GM13976 (cell line): ENCODE measurements at regions not wholly inside any gene's neighbourhood (a gene's known extent, or its start where the extent isn't known, plus 50 kb on each side); places are given as distances from the start of the nearest gene placed in this dataset.
A peak's percentile ranks its signal among the peaks of the same experiment; 100 is the strongest.

Experiments used
- DNase-seq: peaks from one replicate; pipeline ENCODE4 v3.0.0; 2012; ENCODE audit warnings: low spot score
- in situ Hi-C: fragments of 300-500 bp; cut with MboI; formaldehyde crosslinking; loops from one replicate; pipeline ENCODE4 v1.12.0; 2022; ENCODE audit warnings: low sequenced_read_pairs, mixed read lengths, inconsistent platforms; ENCODE audit not compliant: unreplicated experiment
- TF ChIP-seq, protein P1 (sequence below): IDR thresholded peaks from 2 replicates; pipeline ENCODE4 v1.5.1; 2012; ENCODE audit warnings: borderline replicate concordance, mild to moderate bottlenecking; ENCODE audit not compliant: insufficient read depth; ENCODE audit errors: extremely low read depth, missing control alignments, control extremely low read depth

- DNase-seq: no peak
- in situ Hi-C loops: no loop called here
- TF ChIP-seq, protein P1, sequence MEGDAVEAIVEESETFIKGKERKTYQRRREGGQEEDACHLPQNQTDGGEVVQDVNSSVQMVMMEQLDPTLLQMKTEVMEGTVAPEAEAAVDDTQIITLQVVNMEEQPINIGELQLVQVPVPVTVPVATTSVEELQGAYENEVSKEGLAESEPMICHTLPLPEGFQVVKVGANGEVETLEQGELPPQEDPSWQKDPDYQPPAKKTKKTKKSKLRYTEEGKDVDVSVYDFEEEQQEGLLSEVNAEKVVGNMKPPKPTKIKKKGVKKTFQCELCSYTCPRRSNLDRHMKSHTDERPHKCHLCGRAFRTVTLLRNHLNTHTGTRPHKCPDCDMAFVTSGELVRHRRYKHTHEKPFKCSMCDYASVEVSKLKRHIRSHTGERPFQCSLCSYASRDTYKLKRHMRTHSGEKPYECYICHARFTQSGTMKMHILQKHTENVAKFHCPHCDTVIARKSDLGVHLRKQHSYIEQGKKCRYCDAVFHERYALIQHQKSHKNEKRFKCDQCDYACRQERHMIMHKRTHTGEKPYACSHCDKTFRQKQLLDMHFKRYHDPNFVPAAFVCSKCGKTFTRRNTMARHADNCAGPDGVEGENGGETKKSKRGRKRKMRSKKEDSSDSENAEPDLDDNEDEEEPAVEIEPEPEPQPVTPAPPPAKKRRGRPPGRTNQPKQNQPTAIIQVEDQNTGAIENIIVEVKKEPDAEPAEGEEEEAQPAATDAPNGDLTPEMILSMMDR: no peak
These were observed 89.3 kb downstream of the DDIT4L start for GRCh38 chr4:100100985-100101384.

GRCh38 chr4:100099746-100100145 lies 90.5 kb downstream of the DDIT4L start:
- TF ChIP-seq, protein P1: no peak
- in situ Hi-C loops: no loop called here
- DNase-seq: no peak

DNA sequence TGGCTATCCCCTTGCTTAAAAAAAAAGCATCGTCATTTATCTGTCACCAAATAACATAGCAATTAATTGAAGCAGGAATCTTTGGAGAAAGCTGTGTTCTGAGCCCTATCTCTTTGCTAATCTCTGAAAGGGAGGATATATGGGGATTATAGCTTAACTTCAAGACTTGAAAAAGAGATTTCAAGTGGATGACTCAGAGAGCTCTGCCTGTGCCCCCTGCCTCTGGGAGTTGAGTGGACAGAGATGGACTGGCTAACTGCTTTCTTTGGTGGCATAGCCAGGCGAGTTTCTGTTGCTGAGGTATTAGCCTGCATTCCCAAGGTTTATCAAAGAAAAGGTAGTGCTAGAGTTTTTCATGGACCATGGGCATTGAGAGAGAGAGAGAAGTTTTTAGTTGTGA lies 91.6 kb downstream of the DDIT4L start:
- in situ Hi-C loops: no loop called here
- TF ChIP-seq, protein P1: no peak
- no peak for DNase-seq

DNA sequence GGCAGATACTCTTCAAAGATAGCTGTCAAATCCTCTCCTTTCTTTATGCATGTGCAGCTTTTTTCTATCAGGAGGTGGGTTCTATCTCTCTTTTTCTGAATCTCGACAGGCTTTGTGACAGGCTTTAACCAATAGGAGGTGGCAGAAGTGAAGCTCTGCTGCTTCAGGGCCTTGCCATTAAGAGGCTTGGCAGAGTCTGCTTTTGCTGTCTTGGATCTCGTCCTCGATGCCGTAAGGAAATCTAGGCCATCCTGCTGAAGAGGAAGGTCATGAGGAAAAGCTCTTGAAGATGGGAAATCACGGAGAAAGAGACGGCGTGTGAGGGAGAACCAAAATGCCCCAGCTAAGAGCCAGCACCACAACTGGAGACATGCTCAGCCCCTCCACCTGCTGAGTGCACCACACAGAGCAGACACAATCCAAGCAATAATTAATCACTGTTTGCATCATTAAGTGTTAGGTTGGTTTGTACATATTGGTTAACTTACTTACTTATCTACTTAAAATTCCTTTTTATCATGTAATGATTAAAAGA lies 92.2 kb downstream of the DDIT4L start:
- in situ Hi-C loops: no loop called here
- no peak for DNase-seq
- TF ChIP-seq, protein P1: no peak

DNA sequence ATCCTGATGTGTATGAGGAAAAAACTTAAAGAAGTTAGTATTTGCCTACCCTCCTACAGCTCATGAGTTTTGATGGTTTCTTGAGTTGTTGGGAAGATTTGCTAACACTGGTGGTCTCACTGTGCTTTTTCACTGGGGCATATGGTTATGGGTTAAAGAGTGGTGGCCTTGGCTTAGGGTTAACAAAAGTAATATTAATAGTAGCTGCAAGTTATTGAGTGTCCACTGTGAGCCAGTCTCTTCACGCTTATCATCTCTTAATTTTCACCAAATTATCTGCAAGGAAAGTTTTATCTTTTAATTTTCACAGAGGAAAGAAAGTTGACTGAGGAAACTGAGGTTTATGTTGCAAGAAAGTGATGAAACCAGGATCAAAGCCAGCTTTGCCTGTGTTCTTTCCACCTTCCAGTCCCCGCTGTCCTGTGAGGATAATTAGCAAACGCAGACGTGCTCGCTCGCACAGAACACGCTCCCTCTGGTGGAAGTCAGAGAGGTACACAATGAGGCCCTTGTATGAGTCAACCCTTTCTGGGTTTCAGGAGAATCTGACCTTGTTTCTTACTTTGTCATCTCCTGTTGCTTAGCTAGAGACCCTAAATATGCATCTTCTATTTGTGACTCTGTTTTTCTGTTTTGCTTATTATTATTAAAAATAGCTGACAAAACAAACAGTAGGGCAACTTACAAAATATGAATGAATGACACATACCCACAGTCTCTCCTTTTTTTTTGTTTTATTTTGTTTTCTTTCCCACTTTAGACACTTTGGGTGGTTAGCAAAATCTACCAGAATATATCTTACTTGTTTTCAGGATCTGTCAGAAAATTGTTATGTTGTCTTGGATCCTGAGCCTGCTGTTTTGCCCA lies 94.3 kb downstream of the DDIT4L start:
- in situ Hi-C loops: no loop called here
- DNase-seq: peak; percentile 39
- TF ChIP-seq, protein P1: peak; percentile 45

DNA sequence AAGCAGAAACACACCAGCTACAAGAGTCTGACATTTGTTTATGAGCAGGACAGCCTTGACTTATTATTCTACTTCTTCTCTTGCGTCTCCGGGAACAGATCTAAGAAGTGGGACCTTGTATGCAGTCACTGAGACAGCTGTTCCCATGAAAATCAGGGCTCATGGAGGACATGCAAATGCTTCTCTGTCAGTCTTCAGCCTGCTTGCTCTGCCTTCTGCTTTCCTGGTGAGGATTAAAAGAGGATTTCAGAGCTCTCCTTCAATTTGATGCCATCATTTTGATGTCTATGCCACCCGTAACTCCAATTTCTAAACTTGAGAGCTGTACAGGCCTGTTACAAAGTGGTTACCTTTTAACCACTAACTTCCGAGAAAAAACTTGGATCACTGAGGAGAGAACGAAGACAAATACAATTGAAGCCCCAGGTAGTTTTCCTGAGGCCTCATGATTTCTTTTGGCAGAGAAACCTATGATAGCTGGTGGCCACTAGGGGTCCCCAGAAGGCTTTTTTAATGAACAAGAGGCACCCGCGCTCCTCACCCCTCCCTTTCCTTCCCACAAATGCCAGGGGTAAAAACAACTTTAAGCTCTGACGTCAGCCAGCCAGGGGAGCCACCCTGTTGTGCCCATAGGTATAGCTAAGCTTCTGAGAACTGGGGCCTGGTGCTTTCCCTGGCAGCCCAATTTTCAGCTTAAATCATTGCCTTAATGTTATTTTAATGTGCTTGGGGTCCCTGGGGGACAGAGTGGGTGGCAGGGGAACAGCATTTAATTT lies 97.0 kb downstream of the DDIT4L start:
- DNase-seq: peak; percentile 37
- TF ChIP-seq, protein P1: peak; percentile 60
- in situ Hi-C loops: no loop called here
